A204.1 (cell line): ENCODE measurements at regions not wholly inside any gene's neighbourhood (a gene's known extent, or its start where the extent isn't known, plus 50 kb on each side); places are given as distances from the start of the nearest gene placed in this dataset.

Experiments used
- FAIRE-seq: peaks from 2 replicates; lab custom pipeline; 2012; peaks lifted over from hg19 to GRCh38; lab: Jason Lieb, UNC

DNA sequence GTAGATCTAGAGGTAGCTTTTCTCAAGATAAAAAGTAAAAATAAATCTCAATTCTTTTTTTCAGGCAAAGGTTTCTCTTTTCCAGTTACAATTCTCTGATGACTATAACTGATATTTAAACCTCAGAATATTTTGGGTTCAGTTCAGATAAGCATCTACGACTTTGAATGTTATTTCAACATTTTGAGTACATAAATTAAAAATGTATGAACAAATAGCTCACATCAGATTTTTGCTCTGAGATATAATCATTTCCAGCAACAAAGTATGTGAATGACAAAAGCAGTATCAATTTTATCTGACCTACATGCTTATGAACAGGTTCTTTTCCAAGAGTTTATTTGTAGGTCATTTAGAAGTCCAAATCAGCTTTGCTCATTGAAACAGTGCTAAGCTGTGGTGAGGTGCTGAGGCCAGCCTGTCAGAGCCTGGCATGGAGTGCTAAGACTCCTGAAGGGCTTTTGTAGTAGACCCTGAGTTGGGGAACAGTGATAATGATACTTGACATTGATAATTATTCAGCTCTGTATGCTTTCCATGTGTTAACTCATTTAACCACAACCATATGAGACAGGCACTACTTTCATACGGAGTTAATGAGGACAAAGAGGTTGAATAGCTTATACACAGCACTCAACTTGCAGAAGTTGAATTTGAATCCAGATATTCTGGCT is 205.0 kb upstream of the DCN start:
- FAIRE-seq = no peak

DNA sequence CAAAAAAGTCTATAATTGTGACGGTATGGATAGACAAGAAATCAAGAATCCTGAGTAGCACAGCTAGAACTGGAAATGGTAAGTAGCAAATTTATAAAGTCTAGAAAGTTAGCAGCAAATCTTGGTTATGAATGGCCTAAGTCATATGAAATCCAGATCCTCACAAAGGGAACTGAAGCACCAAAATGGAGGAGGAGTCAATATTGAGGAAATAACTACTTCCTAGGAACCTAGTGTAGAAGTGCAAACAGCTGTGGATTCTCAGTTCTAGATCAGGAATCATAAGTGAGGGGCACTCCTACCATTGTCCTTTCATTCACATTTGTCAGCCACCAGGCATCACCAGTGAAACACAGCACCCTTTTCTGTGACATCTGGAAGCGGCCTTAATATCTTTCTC is 202.2 kb upstream of the DCN start:
- FAIRE-seq = no peak

DNA sequence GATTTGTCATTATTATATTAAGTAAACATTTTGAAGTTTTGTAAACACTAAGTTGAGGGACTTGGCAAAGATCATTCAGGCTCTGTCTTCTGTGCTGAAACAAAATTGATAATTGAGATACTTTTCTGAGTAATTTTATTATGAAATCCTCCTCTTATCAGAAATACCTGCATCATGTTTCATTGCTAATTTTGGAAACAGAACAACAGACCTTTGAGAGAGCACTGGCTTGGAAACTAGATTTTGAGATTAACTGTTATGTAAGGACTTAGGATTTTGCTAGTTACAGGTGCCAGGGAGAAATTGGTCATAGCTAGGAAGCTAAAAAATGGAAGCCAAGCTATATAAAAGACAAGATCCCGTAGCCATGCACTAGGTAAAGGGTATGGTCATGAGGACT is 201.7 kb upstream of the DCN start:
- FAIRE-seq = no peak

DNA sequence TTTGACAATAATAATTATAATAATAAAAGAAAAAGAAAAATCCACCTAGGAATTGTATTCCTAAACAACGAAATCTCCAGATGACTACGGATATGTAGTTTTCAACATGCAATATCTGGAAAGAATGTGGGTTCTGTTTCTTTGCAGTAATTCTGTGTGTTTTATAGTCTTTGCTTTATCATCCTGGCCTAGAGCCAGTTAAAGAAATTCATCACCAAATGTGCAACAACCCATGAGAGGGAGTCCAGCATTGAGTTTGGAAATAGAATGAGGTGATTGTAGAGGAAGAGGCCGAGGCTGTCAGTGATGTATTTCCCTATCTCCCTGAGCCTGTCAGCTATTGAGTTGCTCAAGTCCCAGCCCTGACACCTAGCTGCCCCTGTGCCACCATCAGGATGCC is 200.5 kb upstream of the DCN start:
- FAIRE-seq = no peak

DNA sequence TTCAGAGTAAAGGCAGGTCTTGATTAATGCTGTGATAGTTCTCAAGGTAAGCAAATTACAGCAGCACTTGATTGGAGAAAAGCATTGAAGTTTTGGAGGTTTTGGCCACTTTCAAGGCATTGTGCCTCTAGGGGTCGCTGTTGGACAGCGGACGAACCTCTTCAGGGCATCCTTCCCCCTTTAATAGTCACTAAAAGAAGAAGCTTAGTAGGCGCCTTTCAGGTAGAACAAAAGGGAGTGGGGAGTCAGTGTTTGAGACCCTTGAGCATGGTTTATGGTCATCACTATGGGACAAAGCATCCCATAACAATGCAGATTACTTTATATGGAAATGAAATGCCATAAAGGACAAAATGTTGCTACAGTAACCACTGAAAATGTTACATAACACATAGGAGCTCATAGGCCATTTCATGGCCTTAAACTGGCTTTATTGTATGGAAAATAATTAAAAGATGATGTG is 199.5 kb upstream of the DCN start:
- FAIRE-seq = peak; percentile 90

DNA sequence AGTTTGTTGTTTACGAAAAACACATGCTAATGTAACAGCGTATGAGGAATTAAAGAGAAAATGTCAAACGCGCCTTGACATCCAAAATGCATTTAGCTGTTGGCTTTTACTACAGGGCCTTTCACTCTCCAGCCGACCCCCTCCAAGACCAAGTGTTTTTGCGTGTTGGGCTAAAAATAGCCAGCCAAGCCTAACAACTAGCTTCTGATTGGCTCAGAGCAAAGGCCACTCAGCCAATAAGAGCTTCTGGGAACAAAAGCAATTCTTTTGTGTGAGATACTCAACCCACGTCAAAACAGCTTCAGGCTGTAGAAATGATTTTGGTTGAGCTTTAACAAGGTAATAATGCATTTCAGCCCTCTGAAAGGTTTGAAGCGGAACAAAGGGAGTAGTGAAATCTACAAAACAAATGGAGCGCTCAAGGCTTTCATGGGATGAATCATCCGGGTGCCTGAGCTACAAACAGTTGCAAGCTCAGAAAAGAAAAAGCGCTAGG is 198.7 kb upstream of the DCN start:
- peak; percentile 89 for FAIRE-seq

DNA sequence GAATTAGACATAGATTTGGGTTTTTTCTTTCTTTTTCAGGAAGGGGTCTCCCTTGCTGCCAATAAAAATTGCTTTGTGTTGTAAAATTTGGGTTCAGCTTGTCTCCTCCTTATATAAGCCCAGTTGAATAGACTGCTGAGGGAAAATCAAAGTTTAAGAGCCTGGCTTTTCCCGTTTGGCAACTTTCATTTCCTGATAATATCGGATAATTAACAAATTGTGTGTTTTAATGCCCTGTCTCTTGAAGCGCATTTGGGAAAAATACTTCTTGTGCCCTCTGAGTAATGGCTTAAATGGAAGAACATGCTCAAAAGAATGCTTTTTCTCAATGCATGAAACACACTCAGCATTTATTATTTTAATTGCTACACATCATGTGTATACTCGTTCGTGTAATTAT is 198.0 kb upstream of the DCN start:
- no peak for FAIRE-seq

DNA sequence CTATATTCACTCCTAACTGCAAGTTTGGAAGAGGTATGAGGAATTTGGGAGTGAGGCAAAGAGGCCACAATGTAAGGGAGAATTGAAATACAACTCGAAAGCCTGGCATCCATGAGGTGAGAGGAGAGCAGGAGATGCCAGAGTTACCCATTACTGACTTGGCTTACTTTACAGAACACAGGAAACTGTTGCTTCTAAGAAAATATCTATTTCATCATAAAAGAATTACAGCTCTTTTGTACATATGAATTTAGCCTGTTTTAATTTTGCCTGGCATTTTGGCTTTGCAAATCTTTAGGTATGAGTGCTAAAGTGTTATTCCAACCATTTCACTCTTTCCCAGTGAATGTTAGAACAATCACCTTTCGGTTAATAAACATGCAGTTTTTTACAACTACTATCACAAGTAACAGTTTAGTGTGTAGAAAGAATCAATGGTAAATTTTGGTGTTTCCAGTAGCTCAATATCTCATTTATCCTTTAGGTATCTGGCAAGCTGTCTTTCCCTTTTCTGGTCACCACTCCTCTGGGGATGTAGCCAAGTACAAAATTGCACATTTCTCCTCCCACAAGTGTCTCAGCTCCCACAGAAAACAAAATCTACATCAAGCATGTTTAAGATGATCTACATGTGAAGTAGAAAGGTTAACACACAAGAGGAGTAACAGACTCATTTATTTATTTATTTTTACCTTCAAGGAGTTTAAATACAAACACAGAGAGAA is 196.6 kb upstream of the DCN start:
- FAIRE-seq = no peak

DNA sequence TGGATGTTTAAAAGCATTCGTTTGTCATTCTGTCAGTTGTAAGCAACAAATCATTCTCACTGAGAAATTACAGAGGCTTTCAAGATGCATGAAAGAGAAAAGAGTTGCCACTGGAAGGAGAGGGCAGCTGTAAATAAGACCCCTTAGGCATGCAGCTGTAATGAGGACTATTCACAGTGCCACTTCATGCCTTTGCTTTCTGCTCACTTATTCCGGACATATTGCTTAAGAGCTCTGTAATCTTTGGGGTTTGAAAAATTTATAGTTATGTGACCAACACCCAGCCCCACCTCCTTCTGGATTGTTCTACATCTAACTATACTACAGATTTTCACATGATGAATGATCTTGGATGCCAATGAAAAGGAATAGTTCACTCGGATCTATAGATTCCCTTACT is 194.8 kb upstream of the DCN start:
- FAIRE-seq = no peak

DNA sequence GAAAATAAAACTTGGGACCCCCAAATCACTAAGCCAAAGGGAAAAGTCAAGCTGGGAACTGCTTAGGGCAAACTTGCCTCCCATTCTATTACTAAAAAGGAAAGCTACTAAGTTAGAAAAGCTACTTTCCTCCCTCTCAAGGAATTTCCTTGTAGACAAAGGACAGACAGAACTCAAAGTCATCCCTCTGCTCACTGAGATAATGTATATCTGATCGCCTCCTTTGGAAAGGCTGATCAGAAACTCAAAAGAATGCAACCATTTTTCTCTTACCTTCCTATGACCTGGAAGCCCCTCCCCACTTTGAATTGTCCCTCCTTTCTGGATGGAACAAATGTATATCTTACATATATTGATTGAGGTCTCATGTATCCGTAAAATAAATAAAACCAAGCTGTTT is 190.5 kb upstream of the DCN start:
- FAIRE-seq = no peak

DNA sequence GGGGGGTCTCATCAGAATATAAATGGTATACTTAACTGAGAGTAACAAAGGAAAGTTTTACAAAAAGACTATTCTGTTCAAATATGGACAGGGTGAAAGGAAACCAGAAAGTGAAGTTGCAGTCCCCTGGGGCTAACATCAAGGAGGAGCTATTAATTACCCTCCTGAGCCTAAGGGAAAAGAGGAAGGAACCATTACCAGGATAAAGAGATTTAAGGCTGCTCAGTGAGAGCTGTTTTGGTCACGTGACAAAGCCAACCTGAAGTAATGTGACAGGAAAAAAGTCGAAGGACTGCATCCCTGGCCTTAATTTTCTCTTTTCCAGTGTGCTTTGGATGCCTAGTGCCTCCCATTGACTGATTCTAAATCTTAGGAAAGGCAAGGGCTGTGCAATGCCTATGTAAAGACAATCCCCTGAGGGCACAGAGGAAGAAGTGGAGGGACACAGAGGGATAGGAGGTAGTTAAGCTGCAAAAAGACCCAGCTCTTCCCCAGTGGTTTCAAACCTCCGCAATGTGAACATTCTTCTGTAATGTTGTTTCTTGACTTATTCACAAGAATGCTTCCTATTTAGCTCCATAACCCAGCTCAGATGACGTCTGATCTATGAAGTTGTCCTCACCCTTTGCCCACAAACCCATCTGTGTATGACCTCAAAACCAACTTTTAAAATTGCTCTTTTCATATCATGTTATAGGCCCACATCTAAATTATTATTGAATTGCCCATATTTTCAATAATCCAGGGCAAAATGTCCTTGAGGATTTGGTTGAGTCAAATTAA is 187.7 kb upstream of the DCN start:
- no peak for FAIRE-seq

DNA sequence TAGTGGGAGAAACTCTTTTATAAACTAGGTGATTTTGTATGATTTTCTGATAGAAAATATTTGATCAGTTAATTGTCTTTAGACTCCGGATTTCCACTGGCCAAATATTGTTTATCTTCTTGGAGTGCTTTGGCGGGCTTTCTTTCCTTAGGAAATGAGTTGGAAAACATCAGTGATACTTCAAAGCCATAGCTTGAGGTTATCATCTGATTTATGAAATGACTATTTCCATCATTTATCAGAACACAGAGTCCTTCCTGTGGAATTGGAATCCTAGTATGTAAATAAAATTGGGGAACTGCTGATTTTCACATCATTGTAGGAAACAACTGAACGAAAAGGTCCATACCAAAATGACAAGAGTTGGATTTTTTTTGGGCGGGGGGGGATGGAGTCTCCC is 186.0 kb upstream of the DCN start:
- FAIRE-seq = no peak

DNA sequence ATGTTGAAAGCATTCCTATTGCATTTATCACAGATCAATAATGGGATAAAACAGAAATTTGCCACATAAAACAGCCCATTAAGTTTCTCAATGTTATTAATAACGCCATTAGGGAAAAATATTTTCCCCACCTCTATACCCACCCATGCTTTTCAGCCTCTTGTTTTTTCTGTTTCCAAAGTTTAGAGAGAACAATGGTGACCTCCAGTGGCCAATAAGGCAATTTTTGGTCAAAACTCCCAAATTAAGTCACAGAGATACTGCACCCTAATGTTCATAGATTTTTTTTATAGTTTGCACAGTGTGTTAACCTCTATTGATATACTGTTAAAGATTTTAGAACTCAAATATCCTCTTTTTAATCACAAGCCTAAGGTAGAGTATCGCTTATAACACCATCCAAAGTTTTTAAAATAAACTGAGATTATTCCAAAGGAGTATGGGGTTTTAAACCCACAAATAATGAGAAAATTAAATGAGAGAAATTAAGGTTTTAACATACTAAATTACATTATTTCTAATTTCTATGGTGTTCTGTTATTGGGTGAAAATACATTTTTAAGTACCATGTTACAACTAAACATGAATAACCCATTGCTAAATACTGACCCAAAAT is 184.7 kb upstream of the DCN start:
- FAIRE-seq = peak; percentile 86

DNA sequence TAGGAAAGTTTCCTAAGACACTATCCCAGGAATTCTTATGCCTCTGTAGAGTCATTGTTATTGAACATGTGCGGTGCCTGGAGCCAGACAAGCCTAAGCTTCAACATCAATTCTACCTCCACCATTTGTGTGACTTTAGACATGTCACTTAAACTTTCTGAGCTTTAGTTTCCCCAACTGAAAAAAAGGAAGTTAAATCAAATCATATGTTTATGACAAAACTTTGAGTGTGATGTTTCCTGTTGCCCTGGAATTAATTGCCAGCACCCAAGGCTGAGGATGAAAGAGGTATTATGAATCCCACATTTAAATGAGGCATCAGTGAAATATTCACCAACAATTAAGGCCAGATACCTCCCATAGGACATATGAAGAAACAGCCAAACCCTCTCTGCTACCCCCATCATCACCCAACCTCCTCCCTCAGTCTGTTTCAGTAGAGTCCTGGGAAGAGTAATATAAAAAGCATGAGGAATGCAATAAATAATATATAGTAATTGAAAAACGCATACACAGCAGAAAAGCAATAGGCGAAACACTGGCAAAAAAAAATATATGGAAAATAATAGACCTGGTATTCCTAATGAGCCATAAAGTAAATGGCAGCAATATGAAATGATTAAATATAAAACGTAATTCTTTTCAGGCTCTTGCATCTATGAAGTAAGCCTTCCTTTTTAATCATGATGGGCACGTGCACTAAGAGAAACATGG is 182.0 kb upstream of the DCN start:
- FAIRE-seq = no peak

DNA sequence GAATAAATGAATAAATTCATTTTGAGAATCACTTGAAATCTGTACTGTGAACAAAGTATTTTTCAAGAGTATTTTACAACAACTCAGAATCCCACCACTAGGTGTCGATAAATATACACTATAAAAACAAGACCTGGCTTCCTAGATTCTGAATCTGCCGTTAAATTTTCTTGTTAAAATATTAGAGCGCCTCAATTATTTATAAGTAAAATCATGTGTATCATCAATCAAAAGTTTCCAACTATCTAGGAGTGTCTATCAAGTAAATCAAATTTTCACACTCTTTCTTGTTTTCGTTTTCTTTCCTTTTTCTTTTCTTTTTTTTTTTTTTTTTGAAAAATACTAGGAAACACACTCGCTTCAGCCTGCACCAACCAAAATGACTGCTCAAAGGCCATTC is 179.2 kb upstream of the DCN start:
- FAIRE-seq = peak; percentile 98

DNA sequence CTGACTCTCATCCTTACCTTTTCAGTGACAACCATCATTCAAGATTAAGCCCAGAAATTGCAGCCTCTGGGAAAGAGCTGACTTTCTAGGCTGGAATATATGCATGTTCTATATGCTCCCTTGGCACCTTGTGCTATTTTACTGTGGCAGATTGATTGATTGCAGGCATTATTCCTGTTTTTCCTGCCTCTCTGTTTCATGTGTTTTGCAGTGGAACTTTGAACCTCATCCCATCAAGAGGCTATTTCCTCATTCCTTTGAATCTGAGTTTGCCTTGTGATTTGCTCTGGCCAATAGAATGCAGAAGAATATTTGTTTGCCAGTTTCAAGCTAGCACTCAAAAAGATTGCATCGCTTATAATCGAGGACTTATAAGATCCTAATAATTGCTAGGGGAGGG is 174.8 kb upstream of the DCN start:
- FAIRE-seq = no peak

DNA sequence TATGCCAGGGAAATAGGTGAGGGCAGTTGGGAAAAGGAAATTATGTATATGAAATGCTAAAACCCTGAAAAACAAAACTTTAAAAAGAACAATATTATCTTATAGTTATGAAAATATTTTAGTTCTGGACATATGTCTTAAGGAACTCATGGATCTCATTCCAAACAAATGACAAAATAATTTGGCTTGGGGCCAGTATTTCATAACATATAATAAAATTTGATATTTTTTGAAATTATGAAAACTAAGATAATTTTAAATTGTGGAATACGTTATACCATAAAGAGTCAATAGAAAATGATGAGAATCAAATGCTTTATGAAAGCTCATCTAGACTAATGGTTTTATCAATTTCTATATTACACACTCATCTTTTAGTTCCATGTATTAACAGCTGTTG is 173.8 kb upstream of the DCN start:
- peak; percentile 62 for FAIRE-seq

DNA sequence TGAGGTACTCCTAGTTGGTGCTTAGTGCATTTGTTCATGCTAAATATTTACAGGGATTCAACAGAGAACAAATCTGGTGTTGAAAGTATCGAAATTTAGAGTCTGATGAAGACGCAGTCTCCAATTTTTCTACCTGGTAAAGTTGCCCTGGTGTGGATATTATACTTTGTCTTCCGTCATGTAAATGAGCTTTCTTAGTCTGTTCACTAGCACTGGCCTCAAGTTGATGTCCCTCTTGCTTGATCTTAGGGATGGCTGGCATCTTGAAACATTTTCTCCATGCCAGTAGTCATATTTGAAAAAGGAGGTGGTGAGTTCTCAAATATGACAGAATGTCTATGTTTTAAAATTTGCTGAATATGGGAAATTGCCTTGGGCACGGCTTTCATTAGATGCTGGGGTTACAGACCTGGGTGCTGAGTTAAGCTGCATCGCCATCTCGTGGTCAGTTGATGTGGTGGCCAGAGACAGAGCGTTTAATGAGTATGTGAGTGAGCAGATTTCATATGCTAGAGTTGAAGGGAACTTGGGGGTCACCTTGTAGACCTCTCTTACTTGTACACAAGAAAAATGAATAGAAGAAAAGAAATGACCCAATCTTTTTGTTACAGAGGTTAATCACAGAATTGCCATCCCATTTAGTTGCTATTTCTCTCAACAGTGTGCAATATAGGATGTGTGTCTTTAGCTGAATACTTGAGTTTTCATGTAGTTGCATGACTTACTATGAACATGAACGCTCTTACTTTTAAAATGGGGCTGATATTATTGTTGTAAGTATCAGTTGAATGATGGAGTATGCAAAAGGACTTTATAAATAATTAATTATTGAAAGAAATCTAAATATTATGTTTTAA is 172.8 kb upstream of the DCN start:
- peak; percentile 25 for FAIRE-seq

DNA sequence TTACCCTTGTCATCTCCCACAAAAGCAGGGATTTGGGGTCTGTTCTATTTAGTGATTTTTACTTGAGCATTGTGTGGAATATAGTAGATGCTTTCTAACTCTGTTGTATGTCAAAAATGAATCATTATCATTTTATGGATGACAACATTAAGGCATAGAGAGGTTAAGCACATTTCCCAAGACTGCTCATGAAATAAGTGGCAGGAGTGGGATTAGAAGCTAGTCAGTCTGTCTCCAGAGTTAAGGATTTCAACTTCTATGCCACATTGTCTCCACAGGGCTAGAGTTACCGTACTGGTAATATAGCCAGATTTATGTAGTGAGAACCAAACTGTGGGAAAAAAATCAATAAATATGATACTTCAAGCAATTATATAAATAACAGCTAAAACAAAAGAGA is 170.6 kb upstream of the DCN start:
- no peak for FAIRE-seq

DNA sequence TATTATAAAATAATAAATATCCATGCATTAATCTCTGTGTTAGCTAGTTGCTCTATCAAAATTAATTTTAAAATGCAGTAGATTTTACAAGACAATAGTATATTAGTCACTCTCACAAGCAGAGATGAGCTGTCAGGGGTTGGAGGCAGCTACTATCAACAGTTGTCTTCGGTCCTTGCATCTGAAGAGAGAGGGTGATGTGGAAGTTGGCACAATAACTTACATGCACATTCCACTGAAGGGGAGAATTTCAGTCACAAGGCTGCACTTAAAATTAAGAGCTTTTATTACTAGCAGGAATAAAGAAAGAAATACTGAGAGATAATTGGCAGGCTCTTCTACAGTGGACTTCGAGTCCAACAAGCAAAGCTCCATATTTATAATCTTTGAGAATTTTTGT is 166.9 kb upstream of the DCN start:
- FAIRE-seq = no peak
